GM23338 (cell line): ENCODE measurements at regions not wholly inside any gene's neighbourhood (a gene's known extent, or its start where the extent isn't known, plus 50 kb on each side); places are given as distances from the start of the nearest gene placed in this dataset.
A peak's percentile ranks its signal among the peaks of the same experiment; 100 is the strongest.

Experiments used
- ATAC-seq: fragments of 200-7000 bp; cut with Tn5 transposase; 3 replicates; pipeline ENCODE4 v1.9.1; 2020
- DNase-seq: peaks from one replicate; pipeline ENCODE4 v3.0.0-alpha.2; 2015; ENCODE audit warnings: low spot score
- H2AFZ ChIP-seq: fragments of 200-600 bp; sonication (generic); 2 replicates; pipeline ENCODE4 v1.8.0; 2016; ENCODE audit warnings: antibody characterized with exemption, mild to moderate bottlenecking, moderate library complexity
- H3F3A ChIP-seq: fragments of 200-600 bp; sonication (generic); replicated peaks from 2 replicates; pipeline ENCODE4 v1.8.0; 2017; ENCODE audit warnings: antibody characterized with exemption, mixed run types, low read depth
- H3K27ac ChIP-seq: fragments of 200-600 bp; sonication (generic); 2 replicates; pipeline ENCODE4 v1.6.1; 2016; ENCODE audit warnings: low read depth
- H3K27me3 ChIP-seq: fragments of 200-600 bp; sonication (generic); 2 replicates; pipeline ENCODE4 v1.8.0; 2016; ENCODE audit warnings: mild to moderate bottlenecking, mixed run types, moderate library complexity; ENCODE audit not compliant: insufficient read depth
- H3K36me3 ChIP-seq: fragments of 200-600 bp; sonication (generic); 2 replicates; pipeline ENCODE4 v1.8.0; 2016; ENCODE audit warnings: mild to moderate bottlenecking; ENCODE audit not compliant: insufficient read depth
- H3K4me1 ChIP-seq: fragments of 200-600 bp; sonication (generic); 2 replicates; pipeline ENCODE4 v1.8.0; 2016; ENCODE audit warnings: mild to moderate bottlenecking, moderate library complexity; ENCODE audit not compliant: insufficient read depth
- H3K4me2 ChIP-seq: fragments of 200-600 bp; sonication (generic); 2 replicates; pipeline ENCODE4 v1.7.1; 2017; ENCODE audit warnings: mixed run types
- H3K4me3 ChIP-seq: fragments of 200-600 bp; sonication (generic); 2 replicates; pipeline ENCODE4 v1.6.1; 2016; ENCODE audit warnings: mixed run types
- H3K79me2 ChIP-seq: fragments of 200-600 bp; sonication (generic); replicated peaks from 2 replicates; pipeline ENCODE4 v1.8.0; 2017; ENCODE audit warnings: mild to moderate bottlenecking; ENCODE audit not compliant: insufficient read depth
- H3K9me2 ChIP-seq: fragments of 200-600 bp; sonication (generic); 2 replicates; pipeline ENCODE4 v1.8.0; 2017; ENCODE audit not compliant: insufficient read depth
- H4K20me1 ChIP-seq: fragments of 200-600 bp; sonication (generic); replicated peaks from 2 replicates; pipeline ENCODE4 v1.8.0; 2017; ENCODE audit warnings: mild to moderate bottlenecking; ENCODE audit not compliant: insufficient read depth
- H3K27ac Mint-ChIP-seq: 2 replicates; pipeline ENCODE4 v1.8.0; 2020; ENCODE audit warnings: inconsistent platforms, mild to moderate bottlenecking, moderate library complexity, mixed read lengths
- H3K27me3 Mint-ChIP-seq: 3 replicates; pipeline ENCODE4 v1.8.0; 2022; ENCODE audit warnings: low read depth, mild to moderate bottlenecking, moderate library complexity, mixed read lengths, inconsistent platforms; ENCODE audit not compliant: insufficient read depth, poor library complexity
- H3K36me3 Mint-ChIP-seq: 3 replicates; pipeline ENCODE4 v1.8.0; 2021; ENCODE audit warnings: low read depth, mild to moderate bottlenecking, inconsistent platforms, moderate library complexity, mixed read lengths
- H3K4me1 Mint-ChIP-seq: 3 replicates; pipeline ENCODE4 v1.8.0; 2020; ENCODE audit warnings: mild to moderate bottlenecking, inconsistent platforms, mixed read lengths
- H3K4me3 Mint-ChIP-seq: 3 replicates; pipeline ENCODE4 v1.8.0; 2021; ENCODE audit warnings: moderate library complexity, mild to moderate bottlenecking, inconsistent platforms, mixed read lengths
- H3K9me3 Mint-ChIP-seq: 3 replicates; pipeline ENCODE4 v1.8.0; 2020; ENCODE audit warnings: moderate library complexity, mild to moderate bottlenecking, inconsistent platforms, mixed read lengths
- CREB1 ChIP-seq: fragments of 250-450 bp; sonication (Bioruptor Pico); IDR thresholded peaks from 2 replicates; pipeline ENCODE4 v1.5.0; 2020; ENCODE audit warnings: low read depth, mild to moderate bottlenecking, moderate library complexity
- ETS1 ChIP-seq: IDR thresholded peaks from 2 replicates; pipeline ENCODE4 v1.6.1; 2016; ENCODE audit warnings: antibody characterized with exemption
- JUNB ChIP-seq: IDR thresholded peaks from one replicate; pipeline ENCODE4 v1.6.1; 2016; ENCODE audit warnings: antibody characterized with exemption; ENCODE audit not compliant: unreplicated experiment
- POLR2AphosphoS5 ChIP-seq: IDR thresholded peaks from 2 replicates; pipeline ENCODE4 v1.6.1; 2016; ENCODE audit warnings: antibody characterized with exemption, low read depth
- REST ChIP-seq: IDR thresholded peaks from one replicate; pipeline ENCODE4 v1.6.1; 2018; ENCODE audit warnings: antibody characterized with exemption; ENCODE audit not compliant: unreplicated experiment
- STAT1 ChIP-seq: IDR thresholded peaks from one replicate; pipeline ENCODE4 v1.6.1; 2016; ENCODE audit warnings: antibody characterized with exemption; ENCODE audit not compliant: unreplicated experiment
- ZNF114 ChIP-seq: fragments of 250-450 bp; sonication (Bioruptor Pico); IDR thresholded peaks from 2 replicates; pipeline ENCODE4 v1.5.0; 2020; ENCODE audit warnings: mild to moderate bottlenecking, moderate library complexity
- ZNF331 ChIP-seq: fragments of 250-450 bp; sonication (Bioruptor Pico); IDR thresholded peaks from 2 replicates; pipeline ENCODE4 v1.5.0; 2020; ENCODE audit warnings: low read depth, mild to moderate bottlenecking, moderate library complexity
- ZNF462 ChIP-seq: fragments of 250-450 bp; sonication (Bioruptor Pico); IDR thresholded peaks from 2 replicates; pipeline ENCODE4 v1.5.0; 2020; ENCODE audit warnings: mild to moderate bottlenecking, moderate library complexity
- TF ChIP-seq, protein P1 (sequence below), 2 experiments: fragments of 200-600 bp in 1 of 2; sonication (generic) in 1 of 2; conservative IDR thresholded peaks; 2 replicates each; pipeline versions ENCODE4 v1.5.1 to v1.6.1; 2016 to 2017; ENCODE audit warnings: antibody characterized with exemption in 2 of 2, low read depth in 2 of 2, mild to moderate bottlenecking in 2 of 2, moderate library complexity in 1 of 2

DNA sequence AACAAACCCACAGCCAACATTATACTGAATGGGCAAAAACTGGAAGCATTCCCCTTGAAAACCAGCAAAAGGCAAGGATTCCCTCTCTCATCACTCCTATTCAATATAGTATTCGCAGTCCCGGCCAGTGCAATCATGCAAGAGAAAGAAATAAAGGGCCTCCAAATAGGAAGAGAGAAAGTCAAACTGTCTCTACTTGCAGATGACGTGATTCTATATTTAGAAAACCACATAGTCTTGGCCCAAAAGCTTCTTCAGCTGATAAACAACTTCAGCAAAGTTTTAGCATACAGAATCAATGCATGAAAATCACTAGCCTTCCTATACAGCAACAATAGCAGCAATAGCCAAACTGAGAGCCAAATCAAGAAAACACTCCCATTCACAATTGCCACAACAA, 333.7 kb upstream of the EDIL3 start:
- Histone ChIP-seq H4K20me1 (no peaks in the 10 kb centered on the region), H3K27ac (no peak overlapping the region), H3K4me1 (no peaks in the 10 kb centered on the region), H3K27me3 (no peaks in the 10 kb centered on the region), H3K4me2 (no peak overlapping the region), H3K9me2 (no peaks in the 10 kb centered on the region; the same call in 1 of the 2 replicates), H3F3A (no peaks in the 10 kb centered on the region), H3K36me3 (0 out of 2 replicates have a peak, but pooled peaks cover 8% of the 10 kb centered on the region), H2AFZ (no peak overlapping the region), H3K79me2 (no peaks in the 10 kb centered on the region), H3K4me3 (no peak overlapping the region)
- no peak overlapping the region for H3K27ac Mint-ChIP-seq
- peaks cover 7% of the 10 kb centered on the region; the same call in 1 of the 3 replicates for H3K36me3 Mint-ChIP-seq
- H3K4me1 Mint-ChIP-seq: no peaks in the 10 kb centered on the region
- DNase-seq: no peak
- H3K9me3 Mint-ChIP-seq: peaks cover 5% of the 10 kb centered on the region; the same call in 1 of the 3 replicates
- no peak overlapping the region for H3K4me3 Mint-ChIP-seq
- no peaks in the 10 kb centered on the region for H3K27me3 Mint-ChIP-seq
- ATAC-seq: no peak
- no peak for TF ChIP-seq ETS1
- TF ChIP-seq STAT1: no peak
- no peak for TF ChIP-seq JUNB

DNA sequence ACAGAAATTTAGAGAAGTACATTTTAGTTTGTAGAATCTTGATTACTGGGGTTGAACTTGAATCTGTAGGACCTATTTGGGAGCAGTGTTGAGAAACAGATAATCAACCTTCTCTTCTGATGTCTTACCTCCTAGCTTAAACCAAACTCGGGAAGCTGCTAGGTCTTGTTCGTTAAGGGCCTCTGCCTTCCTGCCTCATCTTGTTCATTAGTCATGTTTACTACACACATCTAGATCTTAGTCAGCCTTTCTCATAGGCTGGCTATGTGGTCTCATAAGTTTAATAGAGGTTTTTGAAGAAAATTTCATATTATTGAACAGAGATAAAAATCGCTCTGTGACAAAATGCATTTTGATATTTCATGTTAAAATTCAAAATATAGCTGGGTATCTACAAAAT, 331.0 kb upstream of the EDIL3 start:
- H3K4me2 ChIP-seq: no peak overlapping the region
- no peaks in the 10 kb centered on the region for H4K20me1 ChIP-seq
- Mint-ChIP-seq H3K4me1 (no peaks in the 10 kb centered on the region), H3K36me3 (peaks cover 7% of the 10 kb centered on the region; the same call in 1 of the 3 replicates), H3K27me3 (no peaks in the 10 kb centered on the region), H3K9me3 (peaks cover 5% of the 10 kb centered on the region; the same call in 1 of the 3 replicates), H3K27ac (no peak overlapping the region), H3K4me3 (no peak overlapping the region)
- no peaks in the 10 kb centered on the region for H3F3A ChIP-seq
- H3K79me2 ChIP-seq: no peaks in the 10 kb centered on the region
- H2AFZ ChIP-seq: peak overlapping the region; percentile 40; the same call in 1 of the 2 replicates
- no peak overlapping the region for H3K4me3 ChIP-seq
- H3K36me3 ChIP-seq: 0 out of 2 replicates have a peak, but pooled peaks cover 7% of the 10 kb centered on the region
- H3K9me2 ChIP-seq: no peaks in the 10 kb centered on the region; the same call in 1 of the 2 replicates
- H3K27me3 ChIP-seq: no peaks in the 10 kb centered on the region
- H3K27ac ChIP-seq: no peak overlapping the region
- no peaks in the 10 kb centered on the region for H3K4me1 ChIP-seq
- no peak for DNase-seq
- ATAC-seq: no peak
- TF ChIP-seq POLR2AphosphoS5 (no peak), REST (no peak), ZNF331 (CRISPR knock-in tag) (no peak), ZNF462 (no peak), ZNF114 (CRISPR knock-in tag) (no peak), CREB1 (CRISPR knock-in tag) (no peak), JUNB (no peak)
- TF ChIP-seq, protein P1, sequence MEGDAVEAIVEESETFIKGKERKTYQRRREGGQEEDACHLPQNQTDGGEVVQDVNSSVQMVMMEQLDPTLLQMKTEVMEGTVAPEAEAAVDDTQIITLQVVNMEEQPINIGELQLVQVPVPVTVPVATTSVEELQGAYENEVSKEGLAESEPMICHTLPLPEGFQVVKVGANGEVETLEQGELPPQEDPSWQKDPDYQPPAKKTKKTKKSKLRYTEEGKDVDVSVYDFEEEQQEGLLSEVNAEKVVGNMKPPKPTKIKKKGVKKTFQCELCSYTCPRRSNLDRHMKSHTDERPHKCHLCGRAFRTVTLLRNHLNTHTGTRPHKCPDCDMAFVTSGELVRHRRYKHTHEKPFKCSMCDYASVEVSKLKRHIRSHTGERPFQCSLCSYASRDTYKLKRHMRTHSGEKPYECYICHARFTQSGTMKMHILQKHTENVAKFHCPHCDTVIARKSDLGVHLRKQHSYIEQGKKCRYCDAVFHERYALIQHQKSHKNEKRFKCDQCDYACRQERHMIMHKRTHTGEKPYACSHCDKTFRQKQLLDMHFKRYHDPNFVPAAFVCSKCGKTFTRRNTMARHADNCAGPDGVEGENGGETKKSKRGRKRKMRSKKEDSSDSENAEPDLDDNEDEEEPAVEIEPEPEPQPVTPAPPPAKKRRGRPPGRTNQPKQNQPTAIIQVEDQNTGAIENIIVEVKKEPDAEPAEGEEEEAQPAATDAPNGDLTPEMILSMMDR (conservative IDR thresholded peaks at IDR 0.05; ENCODE audit: low read depth in 2 of 2): no peak
